Lower lobe of right lung (tissue), 2 donors: ENCODE measurements at regions not wholly inside any gene's neighbourhood (a gene's known extent, or its start where the extent isn't known, plus 50 kb on each side); places are given as distances from the start of the nearest gene placed in this dataset.

Experiments
- ATAC-seq, 2 donors: fragments of 200-7000 bp; cut with Tn5 transposase; one replicate each; pipeline ENCODE4 v1.9.1; 2020 to 2022; ENCODE audit warnings: mild to moderate bottlenecking in 2 of 2, moderate library complexity in 2 of 2
- DNase-seq: peaks from one replicate; pipeline ENCODE4 v3.0.0-alpha.2; 2020
- H3K27ac ChIP-seq: fragments of 200-600 bp; one replicate; pipeline ENCODE4 v1.8.0; 2022
- H3K27me3 ChIP-seq: fragments of 200-600 bp; one replicate; pipeline ENCODE4 v1.8.0; 2022; ENCODE audit warnings: low read depth
- H3K36me3 ChIP-seq: fragments of 200-600 bp; one replicate; pipeline ENCODE4 v1.8.0; 2022; ENCODE audit warnings: mild to moderate bottlenecking
- H3K4me1 ChIP-seq: fragments of 200-600 bp; one replicate; pipeline ENCODE4 v1.8.0; 2022
- H3K4me3 ChIP-seq: fragments of 200-600 bp; one replicate; pipeline ENCODE4 v1.8.0; 2022; ENCODE audit warnings: mild to moderate bottlenecking
- H3K9me3 ChIP-seq: fragments of 200-600 bp; one replicate; pipeline ENCODE4 v1.8.0; 2022
- intact Hi-C: fragments of 100-400 bp; cut with DNase I; formaldehyde crosslinking; loops from one replicate; pipeline ENCODE4 v1.11.0; 2022
- TF ChIP-seq, protein P1 (sequence below): fragments of 200-600 bp; IDR thresholded peaks from one replicate; pipeline ENCODE4 v1.8.0; 2022; ENCODE audit warnings: antibody characterized with exemption, mild to moderate bottlenecking
- donor health status: DM: no; HTN: yes; CAD: no; lungs with severe emphysema.

- Histone ChIP-seq H3K9me3 (no peaks in the 10 kb centered on the region), H3K27ac (no peak overlapping the region), H3K4me1 (no peaks in the 10 kb centered on the region), H3K4me3 (no peak overlapping the region), H3K27me3 (no peaks in the 10 kb centered on the region), H3K36me3 (no peaks in the 10 kb centered on the region)
- TF ChIP-seq, protein P1, sequence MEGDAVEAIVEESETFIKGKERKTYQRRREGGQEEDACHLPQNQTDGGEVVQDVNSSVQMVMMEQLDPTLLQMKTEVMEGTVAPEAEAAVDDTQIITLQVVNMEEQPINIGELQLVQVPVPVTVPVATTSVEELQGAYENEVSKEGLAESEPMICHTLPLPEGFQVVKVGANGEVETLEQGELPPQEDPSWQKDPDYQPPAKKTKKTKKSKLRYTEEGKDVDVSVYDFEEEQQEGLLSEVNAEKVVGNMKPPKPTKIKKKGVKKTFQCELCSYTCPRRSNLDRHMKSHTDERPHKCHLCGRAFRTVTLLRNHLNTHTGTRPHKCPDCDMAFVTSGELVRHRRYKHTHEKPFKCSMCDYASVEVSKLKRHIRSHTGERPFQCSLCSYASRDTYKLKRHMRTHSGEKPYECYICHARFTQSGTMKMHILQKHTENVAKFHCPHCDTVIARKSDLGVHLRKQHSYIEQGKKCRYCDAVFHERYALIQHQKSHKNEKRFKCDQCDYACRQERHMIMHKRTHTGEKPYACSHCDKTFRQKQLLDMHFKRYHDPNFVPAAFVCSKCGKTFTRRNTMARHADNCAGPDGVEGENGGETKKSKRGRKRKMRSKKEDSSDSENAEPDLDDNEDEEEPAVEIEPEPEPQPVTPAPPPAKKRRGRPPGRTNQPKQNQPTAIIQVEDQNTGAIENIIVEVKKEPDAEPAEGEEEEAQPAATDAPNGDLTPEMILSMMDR, result no peak
- ATAC-seq (no peak), DNase-seq (no peak)
- intact Hi-C loops, result no loop called here
Measured at GRCh38 chr6:115004982-115005381, 662.2 kb upstream of the HS3ST5 start.

DNA sequence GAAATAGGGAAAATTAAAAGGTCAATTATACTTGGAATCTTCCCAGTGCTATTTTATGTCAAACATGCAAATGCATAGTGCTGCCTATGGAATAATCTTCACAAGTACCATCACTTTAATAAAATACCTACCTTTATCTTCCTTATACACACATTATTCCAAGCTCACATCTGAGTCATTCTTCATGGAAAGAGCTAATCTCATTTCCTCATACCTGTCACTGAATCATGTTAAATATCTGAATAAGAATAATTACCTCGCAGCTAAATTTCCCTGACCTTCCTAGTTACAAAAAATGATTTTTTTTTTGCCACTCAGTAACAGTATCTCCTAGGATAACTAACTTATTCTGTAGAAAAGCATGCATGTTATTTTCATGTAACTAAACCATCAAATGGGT is 661.4 kb upstream of the HS3ST5 start:
- TF ChIP-seq, protein P1, result no peak
- ATAC-seq, result no peak
- no peaks in the 10 kb centered on the region for H3K36me3 ChIP-seq
- H3K27me3 ChIP-seq, result no peaks in the 10 kb centered on the region
- intact Hi-C loops, result no loop called here
- H3K27ac ChIP-seq, result no peak overlapping the region
- H3K4me3 ChIP-seq, result no peak overlapping the region
- no peaks in the 10 kb centered on the region for H3K4me1 ChIP-seq
- H3K9me3 ChIP-seq, result no peaks in the 10 kb centered on the region
- no peak for DNase-seq

DNA sequence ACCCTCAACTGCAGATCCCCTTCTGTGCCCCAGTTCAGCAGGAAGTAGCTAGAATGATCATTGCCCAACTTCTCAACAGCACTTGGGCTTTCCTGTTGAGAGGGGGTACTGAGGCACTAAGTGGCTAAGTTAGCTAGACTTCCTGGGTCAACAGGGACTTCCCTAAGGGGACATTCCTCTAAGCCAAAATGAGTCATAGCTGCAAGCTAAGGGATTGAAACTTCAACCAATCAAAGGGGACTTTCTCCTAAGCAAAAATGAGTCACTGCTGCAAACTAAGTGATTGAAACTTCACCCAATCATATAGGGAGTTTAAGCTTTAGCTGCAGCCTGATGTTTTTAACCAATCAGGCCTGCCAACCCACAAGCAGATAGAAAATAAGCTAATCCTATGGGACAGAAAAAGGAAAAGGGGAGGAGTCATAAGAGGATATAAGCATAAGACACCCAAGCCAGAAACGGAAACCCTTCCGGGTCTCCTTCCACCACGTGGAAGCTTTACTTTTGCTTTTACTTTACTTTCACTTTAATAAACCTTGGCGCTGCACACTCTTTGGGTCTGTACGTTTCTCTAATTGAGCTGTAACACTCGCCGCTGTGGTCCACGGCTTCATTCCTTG is 659.0 kb upstream of the HS3ST5 start:
- H3K4me3 ChIP-seq, result no peak overlapping the region
- DNase-seq (no peak), ATAC-seq (no peak)
- H3K4me1 ChIP-seq, result no peaks in the 10 kb centered on the region
- intact Hi-C loops, result no loop called here
- H3K27ac ChIP-seq, result no peak overlapping the region
- no peaks in the 10 kb centered on the region for H3K27me3 ChIP-seq
- TF ChIP-seq, protein P1, result no peak
- no peaks in the 10 kb centered on the region for H3K9me3 ChIP-seq
- H3K36me3 ChIP-seq, result no peaks in the 10 kb centered on the region

DNA sequence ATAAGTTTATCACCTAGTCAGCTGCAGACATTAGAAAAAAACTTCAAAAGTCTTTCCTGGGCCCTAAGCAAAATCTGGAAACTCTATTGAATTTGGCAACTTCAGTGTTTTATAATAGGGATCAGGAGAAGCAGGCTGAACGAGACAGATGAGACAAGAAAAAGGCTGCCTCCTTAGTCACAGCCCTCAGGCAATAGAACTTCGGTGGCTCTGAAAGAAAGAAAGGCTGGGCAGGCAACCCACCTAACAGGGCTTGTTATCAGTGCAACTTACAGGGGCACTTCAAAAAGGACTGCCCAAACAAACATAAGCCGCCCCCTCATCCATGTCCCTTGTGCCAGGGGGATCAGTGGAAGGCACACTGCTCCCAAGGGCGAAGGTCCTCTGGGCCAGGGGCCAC is 657.9 kb upstream of the HS3ST5 start:
- DNase-seq, result no peak
- no peaks in the 10 kb centered on the region for H3K9me3 ChIP-seq
- intact Hi-C loops, result no loop called here
- TF ChIP-seq, protein P1, result no peak
- H3K4me3 ChIP-seq, result no peak overlapping the region
- H3K36me3 ChIP-seq, result no peaks in the 10 kb centered on the region
- ATAC-seq, result no peak
- H3K27me3 ChIP-seq, result no peaks in the 10 kb centered on the region
- no peaks in the 10 kb centered on the region for H3K4me1 ChIP-seq
- no peak overlapping the region for H3K27ac ChIP-seq

GRCh38 chr6:114998492-114998891 is 655.7 kb upstream of the HS3ST5 start:
- no peak overlapping the region for H3K4me3 ChIP-seq
- H3K27me3 ChIP-seq, result no peaks in the 10 kb centered on the region
- no peaks in the 10 kb centered on the region for H3K4me1 ChIP-seq
- no peaks in the 10 kb centered on the region for H3K36me3 ChIP-seq
- intact Hi-C loops, result no loop called here
- H3K9me3 ChIP-seq, result no peaks in the 10 kb centered on the region
- TF ChIP-seq, protein P1, result no peak
- H3K27ac ChIP-seq, result no peak overlapping the region
- ATAC-seq (no peak), DNase-seq (no peak)
